Progenitor cell of endocrine pancreas (in vitro differentiated cells): ENCODE measurements at regions not wholly inside any gene's neighbourhood (a gene's known extent, or its start where the extent isn't known, plus 50 kb on each side); places are given as distances from the start of the nearest gene placed in this dataset.

ENCODE experiments used
- DNase-seq: peaks from one replicate; pipeline ENCODE4 v3.0.0; 2021; ENCODE audit warnings: low spot score; ENCODE audit not compliant: unreplicated experiment
- H3K27ac Mint-ChIP-seq: 2 replicates; pipeline ENCODE4 v1.8.0; 2021; ENCODE audit warnings: mild to moderate bottlenecking, moderate library complexity, mixed read lengths
- H3K27me3 Mint-ChIP-seq: 2 replicates; pipeline ENCODE4 v1.8.0; 2021; ENCODE audit warnings: mixed read lengths
- H3K36me3 Mint-ChIP-seq: 2 replicates; pipeline ENCODE4 v1.8.0; 2022; ENCODE audit warnings: mixed read lengths; ENCODE audit not compliant: insufficient read depth
- H3K4me1 Mint-ChIP-seq: 2 replicates; pipeline ENCODE4 v1.8.0; 2021; ENCODE audit warnings: low read depth, mixed read lengths
- H3K4me3 Mint-ChIP-seq: 2 replicates; pipeline ENCODE4 v1.8.0; 2021; ENCODE audit warnings: low read depth, mild to moderate bottlenecking, moderate library complexity, mixed read lengths
- H3K9me3 Mint-ChIP-seq: 2 replicates; pipeline ENCODE4 v1.8.0; 2021; ENCODE audit warnings: low read depth, mixed read lengths
- TF ChIP-seq, protein P1 (sequence below): fragments of 200-600 bp; sonication (generic); IDR thresholded peaks from one replicate; pipeline ENCODE4 v1.5.0; 2021; ENCODE audit warnings: antibody characterized with exemption, mild to moderate bottlenecking; ENCODE audit not compliant: unreplicated experiment

DNA sequence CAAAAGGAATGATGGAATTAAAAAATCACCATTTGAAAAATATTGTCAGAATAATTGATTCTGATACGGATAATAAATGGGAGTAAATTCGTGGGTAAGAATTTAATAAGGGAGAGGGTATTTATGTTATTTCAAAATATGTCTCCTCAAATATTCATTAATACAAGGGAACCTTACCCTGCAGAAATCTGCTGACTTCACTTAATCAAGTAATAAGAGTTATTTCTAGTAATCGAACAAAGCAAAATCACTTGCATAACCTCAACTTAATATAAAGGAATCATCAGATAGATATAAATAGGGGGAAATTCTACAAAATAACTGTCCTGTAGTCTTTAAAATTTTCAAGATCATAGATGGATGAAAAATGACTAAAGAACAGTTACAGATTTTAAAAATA lies 1164.7 kb upstream of the GJE1 start:
- TF ChIP-seq, protein P1, sequence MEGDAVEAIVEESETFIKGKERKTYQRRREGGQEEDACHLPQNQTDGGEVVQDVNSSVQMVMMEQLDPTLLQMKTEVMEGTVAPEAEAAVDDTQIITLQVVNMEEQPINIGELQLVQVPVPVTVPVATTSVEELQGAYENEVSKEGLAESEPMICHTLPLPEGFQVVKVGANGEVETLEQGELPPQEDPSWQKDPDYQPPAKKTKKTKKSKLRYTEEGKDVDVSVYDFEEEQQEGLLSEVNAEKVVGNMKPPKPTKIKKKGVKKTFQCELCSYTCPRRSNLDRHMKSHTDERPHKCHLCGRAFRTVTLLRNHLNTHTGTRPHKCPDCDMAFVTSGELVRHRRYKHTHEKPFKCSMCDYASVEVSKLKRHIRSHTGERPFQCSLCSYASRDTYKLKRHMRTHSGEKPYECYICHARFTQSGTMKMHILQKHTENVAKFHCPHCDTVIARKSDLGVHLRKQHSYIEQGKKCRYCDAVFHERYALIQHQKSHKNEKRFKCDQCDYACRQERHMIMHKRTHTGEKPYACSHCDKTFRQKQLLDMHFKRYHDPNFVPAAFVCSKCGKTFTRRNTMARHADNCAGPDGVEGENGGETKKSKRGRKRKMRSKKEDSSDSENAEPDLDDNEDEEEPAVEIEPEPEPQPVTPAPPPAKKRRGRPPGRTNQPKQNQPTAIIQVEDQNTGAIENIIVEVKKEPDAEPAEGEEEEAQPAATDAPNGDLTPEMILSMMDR, result no peak
- no peak for DNase-seq
- Mint-ChIP-seq H3K27ac (no peak overlapping the region), H3K36me3 (no peaks in the 10 kb centered on the region), H3K4me3 (no peak overlapping the region), H3K4me1 (no peaks in the 10 kb centered on the region), H3K9me3 (peaks cover 20% of the 10 kb centered on the region), H3K27me3 (no peaks in the 10 kb centered on the region)

DNA sequence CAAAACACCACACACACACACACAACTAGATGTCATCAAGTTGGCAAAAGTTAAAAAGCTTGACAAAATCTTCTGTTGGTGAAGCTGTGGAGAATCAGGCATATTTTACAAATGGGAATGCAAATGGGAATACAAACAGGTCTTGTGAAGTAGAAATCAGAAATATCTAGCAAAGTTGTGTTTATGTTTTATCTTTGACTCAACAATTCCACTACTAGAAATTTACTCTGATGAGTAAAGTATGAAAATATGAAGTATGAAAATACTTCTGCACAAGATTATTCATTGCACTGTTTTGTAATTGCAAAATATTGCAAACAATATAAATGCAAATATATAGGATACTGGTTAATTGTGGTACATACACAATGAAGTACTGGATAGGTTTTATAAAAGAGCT lies 1166.0 kb upstream of the GJE1 start:
- no peaks in the 10 kb centered on the region for H3K36me3 Mint-ChIP-seq
- H3K9me3 Mint-ChIP-seq, result peaks cover 9% of the 10 kb centered on the region
- no peaks in the 10 kb centered on the region for H3K27me3 Mint-ChIP-seq
- TF ChIP-seq, protein P1, result no peak
- no peaks in the 10 kb centered on the region for H3K4me1 Mint-ChIP-seq
- H3K27ac Mint-ChIP-seq, result no peak overlapping the region
- no peak for DNase-seq
- H3K4me3 Mint-ChIP-seq, result no peak overlapping the region

DNA sequence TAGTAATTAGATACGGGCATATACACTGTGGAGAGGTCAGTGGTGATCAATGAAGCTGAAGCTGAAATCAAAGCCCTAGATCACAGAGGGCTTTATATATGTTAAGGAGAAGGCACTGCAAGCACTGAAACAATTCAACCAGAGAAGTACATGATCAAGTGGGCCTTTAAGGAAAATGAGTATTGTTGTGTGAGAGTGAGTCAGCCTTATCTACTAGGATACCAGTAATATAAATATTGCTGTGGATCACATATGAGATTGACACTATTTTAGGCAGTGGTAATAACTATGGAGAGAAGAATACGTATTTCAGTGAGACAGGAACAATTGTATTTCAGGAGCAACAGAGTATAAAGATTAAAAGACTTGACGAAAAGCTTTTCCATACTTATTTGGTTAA lies 1172.2 kb upstream of the GJE1 start:
- DNase-seq, result no peak
- no peaks in the 10 kb centered on the region for H3K36me3 Mint-ChIP-seq
- TF ChIP-seq, protein P1, result no peak
- no peaks in the 10 kb centered on the region for H3K27me3 Mint-ChIP-seq
- H3K27ac Mint-ChIP-seq, result no peak overlapping the region
- H3K9me3 Mint-ChIP-seq, result peaks cover 3% of the 10 kb centered on the region
- H3K4me1 Mint-ChIP-seq, result no peaks in the 10 kb centered on the region
- no peak overlapping the region for H3K4me3 Mint-ChIP-seq

DNA sequence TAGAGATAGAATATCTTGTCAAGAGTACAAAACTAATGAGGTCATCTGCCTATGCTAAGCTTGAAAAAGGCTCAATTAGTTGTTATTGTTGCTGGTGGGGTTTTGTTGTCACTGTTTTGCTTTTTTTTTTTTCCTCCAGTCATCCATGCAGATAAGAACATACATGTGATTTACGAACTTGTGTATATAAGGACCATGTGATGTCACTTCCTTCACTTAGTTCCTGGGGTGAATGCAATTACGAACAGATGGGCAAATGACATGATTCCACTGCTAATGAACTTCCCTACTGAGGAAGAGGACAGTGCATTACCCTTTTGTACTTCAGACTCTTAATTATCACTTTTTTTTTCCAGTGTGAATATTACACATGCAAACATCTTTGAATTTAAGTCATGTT lies 1175.3 kb upstream of the GJE1 start:
- Mint-ChIP-seq H3K4me3 (no peak overlapping the region), H3K36me3 (no peaks in the 10 kb centered on the region), H3K27ac (no peak overlapping the region), H3K4me1 (no peaks in the 10 kb centered on the region), H3K27me3 (no peaks in the 10 kb centered on the region), H3K9me3 (peaks cover 3% of the 10 kb centered on the region)
- DNase-seq, result no peak
- TF ChIP-seq, protein P1, result no peak

DNA sequence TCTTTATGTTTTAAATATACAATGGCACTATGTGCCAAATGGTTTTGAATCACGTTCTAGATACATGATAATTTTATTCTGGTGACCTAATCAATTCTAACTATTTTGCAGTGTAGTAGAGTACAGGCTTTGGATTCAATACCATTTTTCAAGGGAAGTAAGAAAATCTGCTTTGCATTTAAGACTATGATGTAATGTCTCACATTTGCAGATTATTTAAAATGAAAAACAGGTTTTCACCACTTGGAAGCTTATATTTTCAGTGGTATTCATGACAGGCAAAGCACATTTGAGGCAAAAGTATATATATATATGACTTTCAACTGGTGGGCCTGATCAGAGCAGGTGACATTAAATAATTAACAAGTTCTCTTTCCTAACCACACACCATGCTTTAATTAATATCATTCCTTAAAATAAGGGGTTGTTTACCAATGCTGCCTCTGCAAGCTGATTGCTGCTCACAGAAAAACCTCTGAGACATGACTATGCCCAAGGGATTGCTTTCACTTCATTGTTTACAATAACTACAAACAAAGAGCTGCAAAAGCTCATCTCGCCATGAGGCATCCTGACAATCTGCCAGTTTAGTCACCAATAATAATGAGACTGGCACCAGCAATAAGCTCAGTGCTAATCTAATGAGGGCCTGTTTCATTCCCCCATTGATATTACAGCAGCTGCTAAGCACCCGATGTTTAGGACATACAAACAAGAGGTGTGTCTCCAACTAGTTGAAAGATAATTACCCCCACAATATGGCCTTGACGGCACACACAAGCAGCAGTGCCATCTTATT lies 1176.0 kb upstream of the GJE1 start:
- H3K4me3 Mint-ChIP-seq, result no peak overlapping the region
- no peak for DNase-seq
- TF ChIP-seq, protein P1, result no peak
- no peaks in the 10 kb centered on the region for H3K4me1 Mint-ChIP-seq
- H3K27ac Mint-ChIP-seq, result no peak overlapping the region
- H3K36me3 Mint-ChIP-seq, result no peaks in the 10 kb centered on the region
- no peaks in the 10 kb centered on the region for H3K27me3 Mint-ChIP-seq
- H3K9me3 Mint-ChIP-seq, result peaks cover 3% of the 10 kb centered on the region
